Mesendoderm (in vitro differentiated cells): ENCODE measurements at regions not wholly inside any gene's neighbourhood (a gene's known extent, or its start where the extent isn't known, plus 50 kb on each side); places are given as distances from the start of the nearest gene placed in this dataset.

Source experiments
- DNase-seq: peaks from one replicate; pipeline ENCODE4 v3.0.0; 2013
- H2AK5ac ChIP-seq: 2 replicates; pipeline ENCODE4 v1.6.1; 2013; ENCODE audit warnings: low read length, inconsistent platforms
- H2BK120ac ChIP-seq: 2 replicates; pipeline ENCODE4 v1.6.1; 2013; ENCODE audit warnings: low read depth, mild to moderate bottlenecking, low read length, moderate library complexity, mixed read lengths
- H2BK15ac ChIP-seq: replicated peaks from 2 replicates; pipeline ENCODE4 v1.6.1; 2013; ENCODE audit warnings: low read depth, mild to moderate bottlenecking, moderate library complexity
- H2BK5ac ChIP-seq: 2 replicates; pipeline ENCODE4 v1.6.1; 2013; ENCODE audit warnings: low read length, inconsistent platforms
- H3K18ac ChIP-seq: 2 replicates; pipeline ENCODE4 v1.6.1; 2013; ENCODE audit warnings: mild to moderate bottlenecking, low read length, mixed read lengths
- H3K23ac ChIP-seq: one replicate; pipeline ENCODE4 v1.6.1; 2013; ENCODE audit warnings: low read length
- H3K27ac ChIP-seq: 2 replicates; pipeline ENCODE4 v1.5.1; 2013; ENCODE audit warnings: low read depth, mild to moderate bottlenecking, inconsistent platforms, low read length, moderate library complexity
- H3K27me3 ChIP-seq: 2 replicates; pipeline ENCODE4 v1.6.1; 2013; ENCODE audit warnings: low read length, control low read depth, mild to moderate bottlenecking, inconsistent platforms; ENCODE audit not compliant: insufficient read depth, poor library complexity
- H3K36me3 ChIP-seq: 2 replicates; pipeline ENCODE4 v1.6.1; 2013; ENCODE audit warnings: low read length, inconsistent platforms; ENCODE audit not compliant: control insufficient read depth, insufficient read depth
- H3K4ac ChIP-seq: one replicate; pipeline ENCODE4 v1.6.1; 2013; ENCODE audit warnings: low read depth, mild to moderate bottlenecking, low read length, moderate library complexity
- H3K4me1 ChIP-seq: 2 replicates; pipeline ENCODE4 v1.6.1; 2013; ENCODE audit warnings: low read depth, low read length, inconsistent platforms; ENCODE audit not compliant: control insufficient read depth
- H3K4me2 ChIP-seq: 2 replicates; pipeline ENCODE4 v1.6.1; 2013; ENCODE audit warnings: low read length
- H3K4me3 ChIP-seq: 2 replicates; pipeline ENCODE4 v1.5.1; 2013; ENCODE audit warnings: mild to moderate bottlenecking, low read length
- H3K56ac ChIP-seq: one replicate; pipeline ENCODE4 v1.6.1; 2013; ENCODE audit warnings: low read length
- H3K79me1 ChIP-seq: 2 replicates; pipeline ENCODE4 v1.6.1; 2013; ENCODE audit warnings: low read length, inconsistent platforms
- H3K79me2 ChIP-seq: 2 replicates; pipeline ENCODE4 v1.6.1; 2013; ENCODE audit warnings: mild to moderate bottlenecking, low read length; ENCODE audit not compliant: control insufficient read depth, insufficient read depth
- H3K9ac ChIP-seq: 2 replicates; pipeline ENCODE4 v1.6.1; 2013; ENCODE audit warnings: low read length, inconsistent platforms
- H4K5ac ChIP-seq: one replicate; pipeline ENCODE4 v1.6.1; 2013; ENCODE audit warnings: low read length
- H4K8ac ChIP-seq: one replicate; pipeline ENCODE4 v1.6.1; 2013; ENCODE audit warnings: low read depth, mild to moderate bottlenecking, control low read depth, low read length, moderate library complexity
- WGBS: extraction: QIAGEN DNeasy Blood & Tissue Kit; methylation state at CpG from one replicate; pipeline ENCODE4 v1.1.7; 2013; ENCODE audit warnings: low lambda C conversion rate, missing lambda C conversion rate; ENCODE audit not compliant: insufficient coverage; ENCODE audit errors: extremely low coverage; 5-methylcytosine and 5-hydroxymethylcytosine counted together

DNA sequence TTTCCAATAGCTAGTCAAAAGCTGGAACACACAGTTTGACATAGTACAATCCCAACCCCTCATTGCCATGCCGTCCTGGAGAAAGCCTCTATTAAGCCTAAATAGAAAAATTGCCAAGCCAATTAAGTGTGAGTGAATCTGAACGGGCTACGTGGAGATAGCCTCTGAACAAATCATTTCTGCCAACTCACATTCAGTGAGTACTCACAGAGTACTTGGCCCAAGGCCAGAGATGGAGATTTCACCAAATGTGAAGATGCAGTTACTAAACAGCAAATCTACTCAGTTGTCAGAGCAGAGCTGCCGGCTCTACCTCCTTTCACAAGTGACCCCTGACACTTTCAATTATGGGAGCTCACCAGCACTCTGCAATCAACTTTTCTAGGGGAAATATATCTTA is 350.0 kb downstream of the GALC start:
- H3K18ac ChIP-seq: no peak overlapping the region
- no peak overlapping the region for H2BK15ac ChIP-seq
- H2BK120ac ChIP-seq: no peak overlapping the region
- H3K4me1 ChIP-seq: no peaks in the 10 kb centered on the region
- WGBS: no CpG with 5 or more reads among the region's 4 CpGs
- H3K4me2 ChIP-seq: no peak overlapping the region
- no peak overlapping the region for H4K8ac ChIP-seq
- H2AK5ac ChIP-seq: no peak overlapping the region
- no peak overlapping the region for H2BK5ac ChIP-seq
- no peaks in the 10 kb centered on the region for H3K79me1 ChIP-seq
- H3K9ac ChIP-seq: no peak overlapping the region
- H3K36me3 ChIP-seq: no peaks in the 10 kb centered on the region
- no peak overlapping the region for H3K4ac ChIP-seq
- no peaks in the 10 kb centered on the region for H3K79me2 ChIP-seq
- H3K27me3 ChIP-seq: no peaks in the 10 kb centered on the region
- H3K56ac ChIP-seq: no peak overlapping the region
- H4K5ac ChIP-seq: no peak overlapping the region
- H3K23ac ChIP-seq: no peak overlapping the region
- H3K4me3 ChIP-seq: no peak overlapping the region
- H3K27ac ChIP-seq: no peak overlapping the region
- DNase-seq: no peak

DNA sequence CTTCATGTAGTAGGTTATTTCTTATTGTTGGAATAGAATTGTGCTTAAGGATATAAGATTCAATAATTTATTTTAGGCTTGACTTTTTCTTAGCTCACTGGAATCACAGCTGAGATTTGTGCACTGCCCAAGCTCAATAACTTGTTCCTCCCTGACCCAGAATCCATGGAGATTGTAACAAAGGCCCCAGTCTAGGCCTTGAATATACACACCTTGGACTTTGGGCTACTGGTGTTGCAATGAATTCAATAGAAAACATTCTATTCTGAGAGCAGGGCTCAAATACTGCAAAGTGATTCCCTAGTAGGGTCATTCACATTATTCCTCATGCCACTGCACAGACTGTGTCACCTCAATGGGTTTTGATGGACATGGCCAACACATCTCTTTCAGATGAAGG is 352.4 kb downstream of the GALC start:
- no peak overlapping the region for H3K4ac ChIP-seq
- H3K56ac ChIP-seq: no peak overlapping the region
- no peak overlapping the region for H2BK15ac ChIP-seq
- H2BK5ac ChIP-seq: no peak overlapping the region
- no peak overlapping the region for H2AK5ac ChIP-seq
- H3K23ac ChIP-seq: no peak overlapping the region
- no peaks in the 10 kb centered on the region for H3K4me1 ChIP-seq
- no peaks in the 10 kb centered on the region for H3K79me2 ChIP-seq
- DNase-seq: no peak
- H4K5ac ChIP-seq: no peak overlapping the region
- H3K79me1 ChIP-seq: no peaks in the 10 kb centered on the region
- H3K27me3 ChIP-seq: no peaks in the 10 kb centered on the region
- H2BK120ac ChIP-seq: no peak overlapping the region
- no peak overlapping the region for H3K4me2 ChIP-seq
- no peak overlapping the region for H3K4me3 ChIP-seq
- H3K18ac ChIP-seq: no peak overlapping the region
- H3K9ac ChIP-seq: no peak overlapping the region
- no peak overlapping the region for H4K8ac ChIP-seq
- H3K36me3 ChIP-seq: no peaks in the 10 kb centered on the region
- no peak overlapping the region for H3K27ac ChIP-seq

DNA sequence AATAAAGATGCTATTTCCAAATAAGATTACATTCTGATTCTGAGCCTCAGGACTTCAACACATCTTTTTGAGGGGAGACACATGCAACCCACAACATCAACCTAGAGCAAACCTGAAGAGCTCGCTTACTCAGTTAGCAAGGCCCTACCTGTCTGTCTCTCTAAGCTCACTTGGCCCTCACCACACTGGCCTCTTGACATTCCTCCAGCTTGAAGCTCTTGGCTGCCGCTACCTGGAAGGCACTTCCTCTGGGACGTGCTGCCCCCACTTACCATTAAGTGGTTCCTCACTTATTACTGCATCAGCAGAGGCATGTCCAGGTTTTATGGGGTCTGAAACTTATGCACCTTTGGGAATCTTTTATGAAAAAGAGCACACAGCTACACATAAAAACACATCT is 354.8 kb downstream of the GALC start:
- Histone ChIP-seq H2BK5ac (no peak overlapping the region), H2BK15ac (no peak overlapping the region), H3K4me1 (no peaks in the 10 kb centered on the region), H3K4ac (no peak overlapping the region), H3K27me3 (no peaks in the 10 kb centered on the region), H3K4me2 (no peak overlapping the region), H3K4me3 (no peak overlapping the region), H3K18ac (no peak overlapping the region), H4K5ac (no peak overlapping the region), H3K79me2 (no peaks in the 10 kb centered on the region), H3K23ac (no peak overlapping the region), H3K27ac (no peak overlapping the region), H3K9ac (no peak overlapping the region), H4K8ac (no peak overlapping the region), H3K79me1 (no peaks in the 10 kb centered on the region), H3K56ac (no peak overlapping the region), H3K36me3 (no peaks in the 10 kb centered on the region), H2AK5ac (no peak overlapping the region), H2BK120ac (no peak overlapping the region)
- no CpG with 5 or more reads among the region's 3 CpGs for WGBS
- DNase-seq: no peak

DNA sequence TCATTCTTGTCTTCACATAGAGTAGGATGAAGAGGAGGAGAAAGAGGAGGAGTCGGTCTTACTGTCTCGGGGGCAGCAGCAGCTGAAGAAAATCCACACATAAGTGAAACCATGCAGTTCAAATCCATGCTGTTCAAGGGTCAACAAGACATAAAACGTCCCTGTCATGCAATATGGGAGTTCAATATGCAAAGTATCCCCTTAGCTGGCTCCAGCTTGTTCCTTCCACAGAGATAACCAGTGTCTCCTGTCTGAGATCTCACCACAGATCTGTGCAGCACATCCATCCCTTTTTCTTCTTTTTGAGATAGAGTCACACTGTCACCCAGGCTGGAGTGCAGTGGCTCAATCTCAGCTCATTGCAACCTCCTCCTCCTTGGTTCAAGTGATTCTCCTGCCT is 357.5 kb downstream of the GALC start:
- Histone ChIP-seq H2BK120ac (no peak overlapping the region), H3K9ac (no peak overlapping the region), H3K4me1 (no peaks in the 10 kb centered on the region), H3K56ac (no peak overlapping the region), H3K79me1 (no peaks in the 10 kb centered on the region), H3K36me3 (no peaks in the 10 kb centered on the region), H4K5ac (peak overlapping the region; percentile 12), H3K27ac (no peak overlapping the region), H3K18ac (no peak overlapping the region), H3K4me3 (no peak overlapping the region), H2AK5ac (no peak overlapping the region), H3K23ac (no peak overlapping the region), H4K8ac (no peak overlapping the region), H3K4me2 (no peak overlapping the region), H3K79me2 (no peaks in the 10 kb centered on the region), H3K27me3 (no peaks in the 10 kb centered on the region), H3K4ac (no peak overlapping the region), H2BK15ac (no peak overlapping the region), H2BK5ac (no peak overlapping the region)
- no peak for DNase-seq
- WGBS: no CpG with 5 or more reads among the region's 3 CpGs

DNA sequence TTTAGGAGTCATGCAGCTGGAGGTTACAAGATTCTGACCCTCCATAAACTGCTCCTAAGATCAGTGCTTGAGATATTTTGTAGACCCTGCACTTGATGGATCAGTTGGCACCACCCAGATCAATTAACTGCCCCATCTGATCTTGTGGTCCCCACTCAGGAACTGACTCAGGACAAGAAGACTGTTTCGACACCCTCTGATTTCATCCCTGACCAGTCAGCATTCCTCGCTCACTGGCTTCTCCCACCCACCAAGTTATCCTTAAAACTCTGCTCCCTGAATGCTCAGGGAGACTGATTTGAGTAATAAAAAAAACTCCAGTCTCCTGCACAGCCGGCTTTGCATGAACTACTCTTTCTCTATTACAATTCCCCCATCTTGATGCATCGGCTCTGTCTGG is 360.2 kb downstream of the GALC start:
- Histone ChIP-seq H3K4ac (no peak overlapping the region), H2AK5ac (no peak overlapping the region), H3K79me2 (no peaks in the 10 kb centered on the region), H2BK15ac (no peak overlapping the region), H3K56ac (no peak overlapping the region), H3K27me3 (no peaks in the 10 kb centered on the region), H3K36me3 (no peaks in the 10 kb centered on the region), H3K4me1 (no peaks in the 10 kb centered on the region), H3K23ac (no peak overlapping the region), H2BK5ac (no peak overlapping the region), H3K27ac (no peak overlapping the region), H3K4me2 (no peak overlapping the region), H4K5ac (no peak overlapping the region), H3K4me3 (no peak overlapping the region), H4K8ac (no peak overlapping the region), H3K18ac (no peak overlapping the region), H3K9ac (no peak overlapping the region), H2BK120ac (no peak overlapping the region), H3K79me1 (no peaks in the 10 kb centered on the region)
- DNase-seq: no peak
- WGBS: no CpG with 5 or more reads among the region's 4 CpGs

DNA sequence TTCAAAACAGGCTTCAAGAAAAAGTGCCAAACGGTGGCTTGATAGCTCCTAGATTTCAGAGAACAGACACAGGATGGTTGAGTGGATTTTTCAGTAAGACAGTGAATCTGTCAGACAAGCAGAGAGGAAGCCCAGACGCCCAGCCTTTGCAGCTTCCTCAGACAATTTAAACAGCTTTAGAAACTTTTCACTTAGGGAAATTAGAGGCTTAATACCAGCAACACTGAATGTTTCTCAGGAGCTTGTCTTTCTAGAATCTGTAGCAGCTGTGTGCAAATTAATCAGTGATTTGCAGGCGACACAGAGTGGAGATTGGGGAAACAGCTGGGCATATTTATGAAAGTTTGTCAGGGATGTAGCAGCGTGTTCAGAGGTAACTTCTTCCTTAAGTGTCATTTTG is 362.1 kb downstream of the GALC start:
- no peak overlapping the region for H3K4ac ChIP-seq
- no CpG with 5 or more reads among the region's 4 CpGs for WGBS
- H3K79me2 ChIP-seq: no peaks in the 10 kb centered on the region
- H3K23ac ChIP-seq: no peak overlapping the region
- no peak overlapping the region for H2AK5ac ChIP-seq
- no peak overlapping the region for H2BK5ac ChIP-seq
- H3K4me3 ChIP-seq: no peak overlapping the region
- no peak overlapping the region for H3K9ac ChIP-seq
- peak overlapping the region; percentile 83 for H3K18ac ChIP-seq
- no peaks in the 10 kb centered on the region for H3K36me3 ChIP-seq
- H4K8ac ChIP-seq: no peak overlapping the region
- H4K5ac ChIP-seq: no peak overlapping the region
- H3K27me3 ChIP-seq: no peaks in the 10 kb centered on the region
- H3K4me1 ChIP-seq: no peaks in the 10 kb centered on the region
- H3K4me2 ChIP-seq: no peak overlapping the region
- no peak overlapping the region for H3K56ac ChIP-seq
- H2BK15ac ChIP-seq: no peak overlapping the region
- H3K27ac ChIP-seq: no peak overlapping the region
- H3K79me1 ChIP-seq: no peaks in the 10 kb centered on the region
- peak; percentile 31 for DNase-seq
- no peak overlapping the region for H2BK120ac ChIP-seq
